Activated CD4-positive, alpha-beta T cell treated with anti-CD3 and anti-CD28 coated beads, Interleukin-2, amount 10 ng/mL, durations not matched to agents 24 days and 14 days (primary cell): ENCODE measurements at regions not wholly inside any gene's neighbourhood (a gene's known extent, or its start where the extent isn't known, plus 50 kb on each side); places are given as distances from the start of the nearest gene placed in this dataset.

Experiments used
- DNase-seq: peaks from one replicate; pipeline ENCODE4 v3.0.0; 2022
- H3K27ac Mint-ChIP-seq: one replicate; pipeline ENCODE4 v1.8.0; 2022; ENCODE audit warnings: mild to moderate bottlenecking, mixed read lengths
- H3K27me3 Mint-ChIP-seq: one replicate; pipeline ENCODE4 v1.8.0; 2022; ENCODE audit warnings: mixed read lengths
- H3K36me3 Mint-ChIP-seq: one replicate; pipeline ENCODE4 v1.8.0; 2022; ENCODE audit warnings: low read depth, mild to moderate bottlenecking, mixed read lengths
- H3K4me1 Mint-ChIP-seq: one replicate; pipeline ENCODE4 v1.8.0; 2021; ENCODE audit warnings: mixed read lengths
- H3K4me3 Mint-ChIP-seq: one replicate; pipeline ENCODE4 v1.8.0; 2022; ENCODE audit warnings: mild to moderate bottlenecking, moderate library complexity, mixed read lengths
- H3K9me3 Mint-ChIP-seq: one replicate; pipeline ENCODE4 v1.8.0; 2021; ENCODE audit warnings: mixed read lengths
- intact Hi-C: fragments of 100-400 bp; cut with micrococcal nuclease; formaldehyde crosslinking; loops from one replicate; pipeline ENCODE4 v1.15.1; 2023

DNA sequence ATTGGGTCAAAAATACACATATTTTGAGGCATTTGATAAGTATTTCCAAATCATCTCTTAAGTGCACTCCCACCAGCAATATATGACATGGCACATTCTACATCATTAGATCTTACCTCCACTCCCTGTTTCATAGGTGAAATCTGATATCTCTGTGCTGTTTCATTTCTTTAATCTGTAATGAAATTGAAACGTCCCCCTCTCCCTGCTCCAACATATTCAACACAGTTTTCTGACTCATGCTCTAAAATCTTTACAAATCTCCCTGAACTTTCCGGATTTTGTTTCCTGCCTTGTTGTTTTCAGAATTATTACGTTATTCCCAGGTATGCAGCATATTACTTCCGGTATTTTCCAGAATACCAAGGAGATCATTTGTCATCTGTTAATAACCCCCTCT lies 66.1 kb upstream of the AKT3 start:
- intact Hi-C loops: no loop called here
- H3K4me3 Mint-ChIP-seq: peak overlapping the region; percentile 64
- H3K27me3 Mint-ChIP-seq: peaks cover 53% of the 10 kb centered on the region

DNA sequence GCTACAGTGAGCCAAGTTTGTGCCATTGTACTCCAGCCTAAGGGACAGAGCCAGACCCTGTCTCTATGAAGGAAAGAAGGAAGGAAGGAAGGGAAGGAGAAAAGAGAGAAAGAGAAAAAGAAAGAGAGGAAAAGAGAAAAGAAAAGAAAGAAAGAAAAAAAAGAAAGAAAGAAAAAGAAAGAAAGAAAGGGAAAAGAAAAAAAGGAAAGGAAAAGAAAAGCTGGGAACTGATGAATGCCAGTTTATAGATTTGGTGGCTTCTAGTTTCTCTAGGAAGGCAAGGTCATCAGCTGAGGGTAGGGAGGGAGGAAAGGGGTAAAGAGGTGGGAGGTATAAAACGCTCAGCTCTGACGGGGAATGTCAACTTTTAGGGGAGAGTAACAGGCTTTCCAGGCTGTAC lies 62.3 kb upstream of the AKT3 start:
- no peak for DNase-seq
- Mint-ChIP-seq H3K27me3 (peaks cover 24% of the 10 kb centered on the region), H3K36me3 (no peaks in the 10 kb centered on the region), H3K4me3 (no peak overlapping the region), H3K27ac (no peak overlapping the region), H3K9me3 (no peaks in the 10 kb centered on the region), H3K4me1 (peaks cover 4% of the 10 kb centered on the region)
- intact Hi-C loops: no loop called here

More for the DNA sequence above, 66.1 kb upstream of the AKT3 start:
- Mint-ChIP-seq H3K9me3 (no peaks in the 10 kb centered on the region), H3K27ac (no peak overlapping the region), H3K36me3 (no peaks in the 10 kb centered on the region), H3K4me1 (peaks cover 10% of the 10 kb centered on the region)
- no peak for DNase-seq

DNA sequence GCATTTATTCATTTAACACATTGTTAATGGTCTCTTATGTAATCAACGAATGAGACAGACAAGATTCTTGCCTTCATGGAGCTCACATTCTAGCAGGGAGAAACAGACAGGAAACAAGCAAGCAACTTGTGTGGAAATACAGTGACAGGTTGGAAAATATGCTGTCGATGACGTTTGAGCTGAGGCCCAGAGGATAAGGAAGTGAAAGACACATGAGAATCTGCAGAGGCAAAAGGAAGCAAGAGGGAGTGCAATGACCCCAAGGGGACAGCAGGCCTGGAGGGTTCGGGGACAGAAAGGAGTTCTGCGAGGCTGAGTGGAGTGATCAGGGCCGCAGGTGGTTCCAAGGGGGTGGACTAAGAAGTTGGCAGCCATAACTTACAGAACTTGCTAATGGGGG lies 60.6 kb upstream of the AKT3 start:
- Mint-ChIP-seq H3K36me3 (no peaks in the 10 kb centered on the region), H3K4me1 (no peaks in the 10 kb centered on the region), H3K27ac (no peak overlapping the region), H3K4me3 (no peak overlapping the region), H3K9me3 (no peaks in the 10 kb centered on the region), H3K27me3 (peaks cover 14% of the 10 kb centered on the region)
- no peak for DNase-seq
- intact Hi-C loops: no loop called here

DNA sequence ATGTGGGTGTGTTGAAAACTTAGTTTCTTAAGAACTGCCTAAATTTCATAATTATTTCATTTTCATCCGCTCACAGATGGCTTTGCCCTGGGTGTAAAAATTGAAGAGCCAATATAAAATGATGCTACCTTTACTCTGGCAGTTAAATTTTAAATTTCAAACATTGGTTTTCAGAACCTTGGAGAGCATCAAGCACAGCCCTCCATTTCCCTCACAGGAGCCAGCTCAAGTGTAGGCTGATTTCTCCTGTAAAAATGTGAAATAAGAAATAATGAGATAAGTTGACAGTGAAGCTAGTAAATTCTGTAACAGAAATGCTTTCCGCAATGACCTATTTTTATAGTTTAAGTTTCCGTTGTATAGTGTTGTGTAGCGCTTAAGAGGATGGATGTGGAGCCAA lies 53.9 kb upstream of the AKT3 start:
- no peaks in the 10 kb centered on the region for H3K36me3 Mint-ChIP-seq
- H3K4me1 Mint-ChIP-seq: no peaks in the 10 kb centered on the region
- no peak for DNase-seq
- peaks cover 8% of the 10 kb centered on the region for H3K27me3 Mint-ChIP-seq
- no peak overlapping the region for H3K4me3 Mint-ChIP-seq
- intact Hi-C loops: no loop called here
- no peaks in the 10 kb centered on the region for H3K9me3 Mint-ChIP-seq
- H3K27ac Mint-ChIP-seq: no peak overlapping the region

DNA sequence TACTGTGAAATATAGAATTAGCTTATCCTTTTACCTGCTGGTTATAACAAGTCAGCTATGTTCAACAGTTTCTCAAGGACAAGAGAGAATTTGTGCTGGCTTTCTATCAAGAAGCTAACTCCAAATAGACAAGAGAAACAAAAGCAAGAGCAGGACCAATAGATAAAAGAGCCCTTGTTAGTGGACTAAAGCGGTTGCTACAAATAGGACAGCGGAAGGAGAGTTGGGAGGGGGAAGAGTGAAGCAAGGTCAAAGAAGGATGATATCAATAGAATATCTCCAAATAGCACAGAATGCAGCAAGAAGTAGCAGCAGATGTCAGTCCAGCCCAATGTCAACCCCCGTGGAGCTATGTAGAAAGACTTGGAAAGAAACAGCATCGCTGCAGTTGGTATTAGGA lies 53.0 kb upstream of the AKT3 start:
- DNase-seq: no peak
- H3K36me3 Mint-ChIP-seq: no peaks in the 10 kb centered on the region
- intact Hi-C loops: no loop called here

DNA sequence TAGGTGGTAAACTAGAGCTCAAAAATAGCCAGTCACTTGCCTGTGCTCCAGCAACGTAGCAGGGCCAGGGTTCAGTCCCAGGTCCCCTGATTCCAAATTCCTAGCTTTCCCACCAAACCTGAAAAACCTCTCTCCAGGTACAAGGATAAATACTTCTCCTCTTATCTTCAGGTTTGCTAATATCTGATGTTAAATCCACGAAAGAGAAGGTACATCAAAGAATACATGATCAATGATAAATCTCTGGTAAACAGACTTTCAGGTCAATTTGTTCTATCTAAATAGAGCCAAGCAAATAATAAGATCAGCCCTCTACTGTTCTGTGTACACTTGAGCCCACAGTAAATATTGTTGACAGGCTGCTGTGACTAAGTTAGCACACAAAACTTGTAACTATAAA lies 52.1 kb upstream of the AKT3 start:
- no peaks in the 10 kb centered on the region for H3K4me1 Mint-ChIP-seq
- no peaks in the 10 kb centered on the region for H3K9me3 Mint-ChIP-seq
- intact Hi-C loops: no loop called here
- H3K36me3 Mint-ChIP-seq: no peaks in the 10 kb centered on the region
- no peak for DNase-seq
- H3K27ac Mint-ChIP-seq: no peak overlapping the region
- peaks cover 8% of the 10 kb centered on the region for H3K27me3 Mint-ChIP-seq
- H3K4me3 Mint-ChIP-seq: no peak overlapping the region

More for the DNA sequence above, 53.0 kb upstream of the AKT3 start:
- H3K4me3 Mint-ChIP-seq: no peak overlapping the region
- no peak overlapping the region for H3K27ac Mint-ChIP-seq
- H3K9me3 Mint-ChIP-seq: no peaks in the 10 kb centered on the region
- H3K27me3 Mint-ChIP-seq: peaks cover 8% of the 10 kb centered on the region
- no peaks in the 10 kb centered on the region for H3K4me1 Mint-ChIP-seq
